GM23338 (cell line): ENCODE measurements at regions not wholly inside any gene's neighbourhood (a gene's known extent, or its start where the extent isn't known, plus 50 kb on each side); places are given as distances from the start of the nearest gene placed in this dataset.

ENCODE experiments used
- ATAC-seq: fragments of 200-7000 bp; cut with Tn5 transposase; 3 replicates; pipeline ENCODE4 v1.9.1; 2020
- DNase-seq: peaks from one replicate; pipeline ENCODE4 v3.0.0-alpha.2; 2015; ENCODE audit warnings: low spot score
- H2AFZ ChIP-seq: fragments of 200-600 bp; sonication (generic); 2 replicates; pipeline ENCODE4 v1.8.0; 2016; ENCODE audit warnings: antibody characterized with exemption, mild to moderate bottlenecking, moderate library complexity
- H3F3A ChIP-seq: fragments of 200-600 bp; sonication (generic); replicated peaks from 2 replicates; pipeline ENCODE4 v1.8.0; 2017; ENCODE audit warnings: antibody characterized with exemption, mixed run types, low read depth
- H3K27ac ChIP-seq: fragments of 200-600 bp; sonication (generic); 2 replicates; pipeline ENCODE4 v1.6.1; 2016; ENCODE audit warnings: low read depth
- H3K27me3 ChIP-seq: fragments of 200-600 bp; sonication (generic); 2 replicates; pipeline ENCODE4 v1.8.0; 2016; ENCODE audit warnings: mild to moderate bottlenecking, mixed run types, moderate library complexity; ENCODE audit not compliant: insufficient read depth
- H3K36me3 ChIP-seq: fragments of 200-600 bp; sonication (generic); 2 replicates; pipeline ENCODE4 v1.8.0; 2016; ENCODE audit warnings: mild to moderate bottlenecking; ENCODE audit not compliant: insufficient read depth
- H3K4me1 ChIP-seq: fragments of 200-600 bp; sonication (generic); 2 replicates; pipeline ENCODE4 v1.8.0; 2016; ENCODE audit warnings: mild to moderate bottlenecking, moderate library complexity; ENCODE audit not compliant: insufficient read depth
- H3K4me2 ChIP-seq: fragments of 200-600 bp; sonication (generic); 2 replicates; pipeline ENCODE4 v1.7.1; 2017; ENCODE audit warnings: mixed run types
- H3K4me3 ChIP-seq: fragments of 200-600 bp; sonication (generic); 2 replicates; pipeline ENCODE4 v1.6.1; 2016; ENCODE audit warnings: mixed run types
- H3K79me2 ChIP-seq: fragments of 200-600 bp; sonication (generic); replicated peaks from 2 replicates; pipeline ENCODE4 v1.8.0; 2017; ENCODE audit warnings: mild to moderate bottlenecking; ENCODE audit not compliant: insufficient read depth
- H3K9me2 ChIP-seq: fragments of 200-600 bp; sonication (generic); 2 replicates; pipeline ENCODE4 v1.8.0; 2017; ENCODE audit not compliant: insufficient read depth
- H4K20me1 ChIP-seq: fragments of 200-600 bp; sonication (generic); replicated peaks from 2 replicates; pipeline ENCODE4 v1.8.0; 2017; ENCODE audit warnings: mild to moderate bottlenecking; ENCODE audit not compliant: insufficient read depth
- H3K27ac Mint-ChIP-seq: 2 replicates; pipeline ENCODE4 v1.8.0; 2020; ENCODE audit warnings: inconsistent platforms, mild to moderate bottlenecking, moderate library complexity, mixed read lengths
- H3K27me3 Mint-ChIP-seq: 3 replicates; pipeline ENCODE4 v1.8.0; 2022; ENCODE audit warnings: low read depth, mild to moderate bottlenecking, moderate library complexity, mixed read lengths, inconsistent platforms; ENCODE audit not compliant: insufficient read depth, poor library complexity
- H3K36me3 Mint-ChIP-seq: 3 replicates; pipeline ENCODE4 v1.8.0; 2021; ENCODE audit warnings: low read depth, mild to moderate bottlenecking, inconsistent platforms, moderate library complexity, mixed read lengths
- H3K4me1 Mint-ChIP-seq: 3 replicates; pipeline ENCODE4 v1.8.0; 2020; ENCODE audit warnings: mild to moderate bottlenecking, inconsistent platforms, mixed read lengths
- H3K4me3 Mint-ChIP-seq: 3 replicates; pipeline ENCODE4 v1.8.0; 2021; ENCODE audit warnings: moderate library complexity, mild to moderate bottlenecking, inconsistent platforms, mixed read lengths
- H3K9me3 Mint-ChIP-seq: 3 replicates; pipeline ENCODE4 v1.8.0; 2020; ENCODE audit warnings: moderate library complexity, mild to moderate bottlenecking, inconsistent platforms, mixed read lengths
- CREB1 ChIP-seq: fragments of 250-450 bp; sonication (Bioruptor Pico); IDR thresholded peaks from 2 replicates; pipeline ENCODE4 v1.5.0; 2020; ENCODE audit warnings: low read depth, mild to moderate bottlenecking, moderate library complexity
- EZH2 ChIP-seq: fragments of 200-600 bp; sonication (generic); IDR thresholded peaks from one replicate; pipeline ENCODE4 v1.8.0; 2017; ENCODE audit warnings: antibody characterized with exemption, mild to moderate bottlenecking, low read depth; ENCODE audit not compliant: unreplicated experiment
- EZH2phosphoT487 ChIP-seq: fragments of 200-600 bp; sonication (generic); IDR thresholded peaks from one replicate; pipeline ENCODE4 v1.8.1; 2018; ENCODE audit warnings: antibody characterized with exemption; ENCODE audit not compliant: unreplicated experiment
- JUNB ChIP-seq: IDR thresholded peaks from one replicate; pipeline ENCODE4 v1.6.1; 2016; ENCODE audit warnings: antibody characterized with exemption; ENCODE audit not compliant: unreplicated experiment
- POLR2AphosphoS5 ChIP-seq: IDR thresholded peaks from 2 replicates; pipeline ENCODE4 v1.6.1; 2016; ENCODE audit warnings: antibody characterized with exemption, low read depth
- STAT1 ChIP-seq: IDR thresholded peaks from one replicate; pipeline ENCODE4 v1.6.1; 2016; ENCODE audit warnings: antibody characterized with exemption; ENCODE audit not compliant: unreplicated experiment
- ZNF114 ChIP-seq: fragments of 250-450 bp; sonication (Bioruptor Pico); IDR thresholded peaks from 2 replicates; pipeline ENCODE4 v1.5.0; 2020; ENCODE audit warnings: mild to moderate bottlenecking, moderate library complexity
- ZNF331 ChIP-seq: fragments of 250-450 bp; sonication (Bioruptor Pico); IDR thresholded peaks from 2 replicates; pipeline ENCODE4 v1.5.0; 2020; ENCODE audit warnings: low read depth, mild to moderate bottlenecking, moderate library complexity
- TF ChIP-seq, protein P1 (sequence below): IDR thresholded peaks from one replicate; pipeline ENCODE4 v1.6.1; 2018; ENCODE audit warnings: antibody characterized with exemption; ENCODE audit not compliant: unreplicated experiment

- Histone ChIP-seq H3K4me1 (peaks cover 6% of the 10 kb centered on the region), H3K36me3 (no peaks in the 10 kb centered on the region), H3F3A (no peaks in the 10 kb centered on the region), H3K27me3 (no peaks in the 10 kb centered on the region), H4K20me1 (no peaks in the 10 kb centered on the region), H3K79me2 (no peaks in the 10 kb centered on the region), H3K4me2 (no peak overlapping the region), H3K4me3 (no peak overlapping the region), H3K27ac (no peak overlapping the region), H3K9me2 (peaks cover 13% of the 10 kb centered on the region; the same call in 1 of the 2 replicates), H2AFZ (no peak overlapping the region)
- no peaks in the 10 kb centered on the region; the same call in 2 of the 3 replicates for H3K9me3 Mint-ChIP-seq
- DNase-seq (no peak), ATAC-seq (no peak)
- no peaks in the 10 kb centered on the region for H3K27me3 Mint-ChIP-seq
- no peak overlapping the region for H3K4me3 Mint-ChIP-seq
- H3K36me3 Mint-ChIP-seq, result no peaks in the 10 kb centered on the region
- TF ChIP-seq, protein P1, sequence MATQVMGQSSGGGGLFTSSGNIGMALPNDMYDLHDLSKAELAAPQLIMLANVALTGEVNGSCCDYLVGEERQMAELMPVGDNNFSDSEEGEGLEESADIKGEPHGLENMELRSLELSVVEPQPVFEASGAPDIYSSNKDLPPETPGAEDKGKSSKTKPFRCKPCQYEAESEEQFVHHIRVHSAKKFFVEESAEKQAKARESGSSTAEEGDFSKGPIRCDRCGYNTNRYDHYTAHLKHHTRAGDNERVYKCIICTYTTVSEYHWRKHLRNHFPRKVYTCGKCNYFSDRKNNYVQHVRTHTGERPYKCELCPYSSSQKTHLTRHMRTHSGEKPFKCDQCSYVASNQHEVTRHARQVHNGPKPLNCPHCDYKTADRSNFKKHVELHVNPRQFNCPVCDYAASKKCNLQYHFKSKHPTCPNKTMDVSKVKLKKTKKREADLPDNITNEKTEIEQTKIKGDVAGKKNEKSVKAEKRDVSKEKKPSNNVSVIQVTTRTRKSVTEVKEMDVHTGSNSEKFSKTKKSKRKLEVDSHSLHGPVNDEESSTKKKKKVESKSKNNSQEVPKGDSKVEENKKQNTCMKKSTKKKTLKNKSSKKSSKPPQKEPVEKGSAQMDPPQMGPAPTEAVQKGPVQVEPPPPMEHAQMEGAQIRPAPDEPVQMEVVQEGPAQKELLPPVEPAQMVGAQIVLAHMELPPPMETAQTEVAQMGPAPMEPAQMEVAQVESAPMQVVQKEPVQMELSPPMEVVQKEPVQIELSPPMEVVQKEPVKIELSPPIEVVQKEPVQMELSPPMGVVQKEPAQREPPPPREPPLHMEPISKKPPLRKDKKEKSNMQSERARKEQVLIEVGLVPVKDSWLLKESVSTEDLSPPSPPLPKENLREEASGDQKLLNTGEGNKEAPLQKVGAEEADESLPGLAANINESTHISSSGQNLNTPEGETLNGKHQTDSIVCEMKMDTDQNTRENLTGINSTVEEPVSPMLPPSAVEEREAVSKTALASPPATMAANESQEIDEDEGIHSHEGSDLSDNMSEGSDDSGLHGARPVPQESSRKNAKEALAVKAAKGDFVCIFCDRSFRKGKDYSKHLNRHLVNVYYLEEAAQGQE, result no peak
- no peak for TF ChIP-seq EZH2
- no peak for TF ChIP-seq STAT1
- no peak for TF ChIP-seq EZH2phosphoT487
- no peak for TF ChIP-seq POLR2AphosphoS5
- peaks cover 10% of the 10 kb centered on the region for H3K4me1 Mint-ChIP-seq
- H3K27ac Mint-ChIP-seq, result no peak overlapping the region
These were observed 277.2 kb upstream of the ZNF608 start for GRCh38 chr5:125023673-125024072.

DNA sequence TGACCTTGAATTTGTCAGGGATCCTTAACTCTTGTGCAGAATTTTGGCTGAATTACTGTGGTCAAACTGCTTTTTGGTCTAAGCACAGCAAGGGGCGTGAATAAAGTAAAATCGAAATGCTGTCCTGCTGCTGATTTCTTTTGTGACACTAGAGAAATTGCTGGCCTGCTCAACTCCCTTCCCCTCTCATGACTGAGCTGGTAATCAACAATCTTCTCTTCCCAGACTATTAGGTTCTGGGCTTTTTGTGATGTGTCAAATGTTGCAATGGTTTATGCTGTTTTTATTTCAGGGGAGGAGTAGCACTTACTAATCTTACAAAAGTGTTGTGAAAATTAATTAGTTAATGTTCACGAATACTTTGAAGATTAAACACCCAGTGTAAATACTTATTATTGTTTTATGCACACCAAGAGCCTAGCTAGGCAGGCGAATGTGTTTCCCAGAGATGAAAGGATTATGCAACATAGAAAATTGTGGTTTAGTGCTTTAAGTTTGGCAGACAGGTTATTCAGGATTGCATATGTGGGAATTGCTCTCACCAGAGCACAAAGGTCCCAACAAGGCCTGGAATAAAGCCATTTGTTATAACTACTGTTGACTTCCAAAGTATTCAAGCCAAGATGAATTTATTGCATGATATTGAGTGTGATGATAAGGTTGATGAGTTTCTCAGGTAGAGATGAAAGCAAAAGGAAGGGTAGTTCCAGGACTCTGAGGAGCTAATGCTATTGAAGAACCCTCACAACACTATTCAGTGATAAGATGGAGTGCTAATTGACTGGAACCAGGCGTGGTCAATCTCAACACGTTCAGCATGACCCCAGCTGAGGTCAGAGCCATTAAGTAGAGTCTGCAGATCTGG, 280.7 kb upstream of the ZNF608 start:
- H3K36me3 Mint-ChIP-seq, result no peaks in the 10 kb centered on the region
- no peak overlapping the region for H3K4me2 ChIP-seq
- 0 out of 2 replicates have a peak overlapping the region, but pooled peaks have one; percentile 1 for H2AFZ ChIP-seq
- no peak overlapping the region for H3K27ac Mint-ChIP-seq
- DNase-seq (no peak), ATAC-seq (no peak)
- H3K27me3 ChIP-seq, result no peaks in the 10 kb centered on the region
- peaks cover 6% of the 10 kb centered on the region for H3K4me1 ChIP-seq
- peaks cover 13% of the 10 kb centered on the region for H3K4me1 Mint-ChIP-seq
- no peaks in the 10 kb centered on the region for H3F3A ChIP-seq
- peak overlapping the region; percentile 20; the same call in 1 of the 2 replicates for H3K27ac ChIP-seq
- H4K20me1 ChIP-seq, result no peaks in the 10 kb centered on the region
- no peaks in the 10 kb centered on the region; the same call in 2 of the 3 replicates for H3K9me3 Mint-ChIP-seq
- H3K27me3 Mint-ChIP-seq, result no peaks in the 10 kb centered on the region
- 0 out of 2 replicates have a peak, but pooled peaks cover 6% of the 10 kb centered on the region for H3K9me2 ChIP-seq
- no peak overlapping the region for H3K4me3 ChIP-seq
- H3K79me2 ChIP-seq, result no peaks in the 10 kb centered on the region
- H3K4me3 Mint-ChIP-seq, result no peak overlapping the region
- H3K36me3 ChIP-seq, result no peaks in the 10 kb centered on the region
- no peak for TF ChIP-seq STAT1
- no peak for TF ChIP-seq CREB1 (CRISPR knock-in tag)
- TF ChIP-seq, protein P1, result no peak
- TF ChIP-seq EZH2, result no peak
- TF ChIP-seq ZNF114 (CRISPR knock-in tag), result no peak
- no peak for TF ChIP-seq ZNF331
- TF ChIP-seq JUNB, result no peak
